Activated naive CD4-positive, alpha-beta T cell treated with anti-CD3 and anti-CD28 coated beads, Interleukin-2, amount 50 U/mL, for 72 hours (primary cell): ENCODE measurements at regions not wholly inside any gene's neighbourhood (a gene's known extent, or its start where the extent isn't known, plus 50 kb on each side); places are given as distances from the start of the nearest gene placed in this dataset.
"Not testable (repeated sequence)": the region's sequence is repeated elsewhere in the genome, so short reads cannot be mapped to it uniquely, and the experiment has no call there.

Experiments used
- ATAC-seq, 2 donors: fragments of 150-1000 bp; cut with Tn5 transposase; 2 replicates each; pipeline ENCODE4 v1.10.0; 2021; ENCODE audit warnings: mild to moderate bottlenecking in 2 of 2, moderate library complexity in 2 of 2
- DNase-seq, 2 donors: peaks; one replicate each; pipeline ENCODE4 v3.0.0; 2021 to 2022; ENCODE audit warnings: low spot score in 2 of 2
- H3K27ac Mint-ChIP-seq, 2 donors: one replicate each; pipeline ENCODE4 v1.8.0; 2022; ENCODE audit warnings: mild to moderate bottlenecking in 2 of 2, mixed read lengths in 2 of 2
- H3K36me3 Mint-ChIP-seq, 2 donors: one replicate each; pipeline ENCODE4 v1.8.0; 2022; ENCODE audit warnings: mixed read lengths in 2 of 2
- H3K9me3 Mint-ChIP-seq, 2 donors: one replicate each; pipeline ENCODE4 v1.8.0; 2022; ENCODE audit warnings: mixed read lengths in 2 of 2

DNA sequence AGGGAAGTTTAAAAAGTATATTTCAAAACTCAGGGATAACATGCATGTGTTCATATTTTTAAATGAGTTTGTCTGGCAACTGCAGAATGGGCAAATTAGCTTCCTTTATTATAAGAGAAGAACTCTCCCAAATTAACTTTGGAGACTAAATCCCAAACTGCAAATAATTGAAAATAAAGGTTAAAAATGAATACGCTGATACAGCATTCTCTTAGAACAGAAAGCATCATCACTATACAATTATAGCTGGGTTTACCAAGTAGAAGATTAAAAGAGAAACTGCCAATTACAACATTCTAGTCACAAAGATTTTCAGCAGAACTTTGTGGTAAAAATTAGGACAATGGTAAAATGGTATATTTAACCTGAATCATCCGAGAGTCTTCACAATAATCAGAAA lies 73.3 kb downstream of the OLFM4 start:
- Mint-ChIP-seq H3K9me3 (peaks cover 6 to 13% of the 10 kb centered on the region in 2 donors), H3K27ac (no peak overlapping the region), H3K36me3 (peaks cover 0 to 4% of the 10 kb centered on the region in 2 donors)
- ATAC-seq (no peak), DNase-seq (no peak)

GRCh38 chr13:53104136-53104535 lies 75.5 kb downstream of the OLFM4 start:
- DNase-seq, result no peak
- ATAC-seq, result no peak
- H3K27ac Mint-ChIP-seq, result no peak overlapping the region
- H3K36me3 Mint-ChIP-seq, result no peaks in the 10 kb centered on the region
- H3K9me3 Mint-ChIP-seq, result peaks cover 0 to 8% of the 10 kb centered on the region in 2 donors

GRCh38 chr13:53105477-53105876 lies 76.9 kb downstream of the OLFM4 start:
- peaks cover 0 to 3% of the 10 kb centered on the region in 2 donors for H3K9me3 Mint-ChIP-seq
- ATAC-seq, result no peak
- H3K27ac Mint-ChIP-seq, result no peak overlapping the region
- no peak for DNase-seq
- no peaks in the 10 kb centered on the region for H3K36me3 Mint-ChIP-seq

DNA sequence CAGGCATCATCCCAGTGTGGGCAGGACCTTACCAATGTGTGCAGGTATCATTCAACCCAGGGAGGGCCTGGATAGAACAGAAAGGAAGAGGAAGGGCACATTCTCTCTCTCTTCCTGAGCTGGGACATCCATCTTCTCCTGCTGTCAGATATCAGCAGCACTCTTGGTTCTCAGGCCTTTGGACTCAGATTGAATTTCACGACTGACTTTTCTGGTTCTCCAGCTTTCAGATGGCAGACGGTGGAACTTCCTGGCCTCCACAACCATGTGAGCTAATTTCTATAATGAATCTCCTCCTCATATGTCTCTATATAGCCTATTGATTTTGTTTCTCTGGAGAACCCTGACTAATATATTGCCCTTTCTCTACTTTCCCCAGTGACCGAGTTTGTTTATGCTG lies 77.3 kb downstream of the OLFM4 start:
- peaks cover 0 to 3% of the 10 kb centered on the region in 2 donors for H3K9me3 Mint-ChIP-seq
- no peak overlapping the region for H3K27ac Mint-ChIP-seq
- ATAC-seq (no peak), DNase-seq (no peak)
- no peaks in the 10 kb centered on the region for H3K36me3 Mint-ChIP-seq

- H3K9me3 Mint-ChIP-seq, result no peaks in the 10 kb centered on the region
- H3K36me3 Mint-ChIP-seq, result no peaks in the 10 kb centered on the region
- DNase-seq (no peak), ATAC-seq (no peak)
- H3K27ac Mint-ChIP-seq, result no peak overlapping the region
Observed at GRCh38 chr13:53110181-53110580, 81.6 kb downstream of the OLFM4 start.

- H3K27ac Mint-ChIP-seq, result no peak overlapping the region
- no peaks in the 10 kb centered on the region for H3K36me3 Mint-ChIP-seq
- no peaks in the 10 kb centered on the region for H3K9me3 Mint-ChIP-seq
- no peak for ATAC-seq
- DNase-seq, result no peak
Observed at GRCh38 chr13:53110614-53111013, 82.0 kb downstream of the OLFM4 start.

GRCh38 chr13:53112522-53112921 lies 83.9 kb downstream of the OLFM4 start:
- no peaks in the 10 kb centered on the region for H3K36me3 Mint-ChIP-seq
- ATAC-seq (no peak), DNase-seq (no peak)
- peaks cover 0 to 5% of the 10 kb centered on the region in 2 donors for H3K9me3 Mint-ChIP-seq
- no peak overlapping the region for H3K27ac Mint-ChIP-seq

GRCh38 chr13:53117048-53117447 lies 88.4 kb downstream of the OLFM4 start:
- ATAC-seq, DNase-seq, H3K27ac Mint-ChIP-seq, H3K36me3 Mint-ChIP-seq: not testable (repeated sequence)
- H3K9me3 Mint-ChIP-seq, result peaks cover 0 to 13% of the 10 kb centered on the region in 2 donors

GRCh38 chr13:53121131-53121773 lies 92.6 kb downstream of the OLFM4 start:
- Mint-ChIP-seq H3K9me3 (peaks cover 0 to 13% of the 10 kb centered on the region in 2 donors), H3K27ac (no peak overlapping the region), H3K36me3 (no peaks in the 10 kb centered on the region)
- DNase-seq, result no peak
- ATAC-seq, result no peak

DNA sequence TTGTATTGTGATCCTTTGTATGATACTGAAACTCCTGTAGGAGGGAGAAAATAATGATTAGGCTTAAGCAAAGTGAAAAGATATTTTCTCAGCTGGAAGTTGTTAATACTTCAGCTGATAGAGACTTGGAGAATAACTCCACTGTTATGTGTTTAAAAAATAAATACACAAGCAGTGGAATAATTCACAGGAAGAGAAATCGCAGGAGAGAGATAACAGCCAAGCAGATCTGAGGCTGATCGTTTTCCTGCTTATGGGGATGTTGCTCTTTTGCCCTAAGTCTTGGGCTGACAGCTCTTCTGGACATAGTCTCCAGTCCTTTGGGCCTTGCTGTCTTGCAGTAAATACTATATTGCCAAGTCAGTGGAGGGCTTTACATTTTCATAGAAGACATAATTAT lies 93.3 kb downstream of the OLFM4 start:
- ATAC-seq, result no peak
- Mint-ChIP-seq H3K36me3 (no peaks in the 10 kb centered on the region), H3K27ac (no peak overlapping the region), H3K9me3 (peaks cover 0 to 8% of the 10 kb centered on the region in 2 donors)
- no peak for DNase-seq

- Mint-ChIP-seq H3K9me3 (peaks cover 3 to 6% of the 10 kb centered on the region in 2 donors), H3K36me3 (no peaks in the 10 kb centered on the region), H3K27ac (no peak overlapping the region)
- ATAC-seq (no peak), DNase-seq (no peak)
Observed at GRCh38 chr13:53123536-53123935, 94.9 kb downstream of the OLFM4 start.

- Mint-ChIP-seq H3K9me3 (peaks cover 0 to 6% of the 10 kb centered on the region in 2 donors), H3K27ac (no peak overlapping the region), H3K36me3 (no peaks in the 10 kb centered on the region)
- ATAC-seq, result no peak
- DNase-seq, result no peak
Observed at GRCh38 chr13:53124623-53125022, 96.0 kb downstream of the OLFM4 start.

- peaks cover 0 to 6% of the 10 kb centered on the region in 2 donors for H3K9me3 Mint-ChIP-seq
- H3K27ac Mint-ChIP-seq, result no peak overlapping the region
- DNase-seq, result no peak
- no peak for ATAC-seq
- H3K36me3 Mint-ChIP-seq, result no peaks in the 10 kb centered on the region
Observed at GRCh38 chr13:53126841-53127245, 98.2 kb downstream of the OLFM4 start.

DNA sequence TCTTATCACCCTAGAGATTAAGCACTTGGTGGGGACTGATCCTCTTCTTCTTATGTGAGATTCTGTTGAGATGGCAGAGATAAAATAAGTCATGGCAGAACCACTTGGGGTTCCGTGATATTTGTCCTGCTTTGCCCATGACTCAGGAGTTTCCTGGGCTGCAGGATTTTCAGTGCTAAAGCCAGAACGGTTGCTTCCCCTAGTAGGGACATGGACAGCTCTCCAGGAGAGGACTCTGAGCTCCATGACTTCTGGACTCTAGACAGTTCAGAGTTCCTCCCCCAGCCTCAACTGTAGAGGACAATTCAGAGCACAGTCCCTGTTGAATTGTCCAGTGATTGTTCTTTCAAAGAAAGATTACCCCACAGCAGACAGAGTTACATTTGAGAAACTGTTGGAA lies 98.8 kb downstream of the OLFM4 start:
- no peak for ATAC-seq
- H3K9me3 Mint-ChIP-seq, result peaks cover 0 to 9% of the 10 kb centered on the region in 2 donors
- no peak for DNase-seq
- no peaks in the 10 kb centered on the region for H3K36me3 Mint-ChIP-seq
- no peak overlapping the region for H3K27ac Mint-ChIP-seq

DNA sequence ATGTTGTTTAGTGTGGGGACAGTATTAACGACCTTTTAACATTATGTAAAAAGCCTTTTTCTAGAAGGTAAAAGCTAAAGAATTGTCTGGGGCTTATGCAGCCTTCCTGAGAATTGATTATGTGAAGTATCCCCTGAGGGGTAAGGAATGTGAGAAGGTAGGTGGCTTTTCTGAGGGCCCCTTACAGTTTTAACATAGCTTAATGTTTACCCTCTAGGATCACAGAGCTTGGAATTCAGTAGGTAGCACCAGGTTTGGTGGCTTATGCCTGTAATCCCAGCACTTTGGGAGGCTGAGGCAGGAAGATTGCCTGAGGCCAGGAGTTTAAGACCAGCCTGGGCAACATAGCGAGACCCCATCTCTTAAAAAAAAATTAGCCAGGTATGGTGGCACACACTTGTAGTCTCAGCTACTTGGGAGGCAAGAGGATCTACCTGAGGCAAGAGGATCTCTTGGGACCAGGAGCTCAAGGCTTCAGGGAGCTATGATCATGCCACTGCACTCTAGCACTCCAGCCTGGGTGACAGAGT lies 101.3 kb downstream of the OLFM4 start:
- no peaks in the 10 kb centered on the region for H3K36me3 Mint-ChIP-seq
- ATAC-seq (no peak), DNase-seq (no peak)
- H3K27ac Mint-ChIP-seq, result no peak overlapping the region
- H3K9me3 Mint-ChIP-seq, result peaks cover 0 to 10% of the 10 kb centered on the region in 2 donors

DNA sequence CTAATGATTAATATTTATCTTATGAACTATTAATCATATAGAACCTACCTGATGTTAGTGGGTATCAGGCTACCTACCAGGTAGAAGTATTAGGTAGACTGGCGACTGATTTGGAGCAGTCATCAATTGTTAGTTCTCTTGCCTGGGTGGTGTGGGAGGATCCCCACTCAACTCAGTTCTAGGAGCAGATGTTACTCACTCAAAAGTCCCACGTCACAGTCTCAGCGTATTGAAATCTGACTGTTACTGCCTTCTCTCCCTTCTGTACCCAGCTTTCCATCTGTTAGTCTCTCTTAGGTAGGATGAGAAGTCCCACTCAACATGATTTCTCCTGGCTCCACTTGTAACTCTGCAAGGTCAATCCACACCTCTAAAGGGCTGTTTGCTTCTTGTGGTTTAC lies 102.7 kb downstream of the OLFM4 start:
- H3K36me3 Mint-ChIP-seq, result no peaks in the 10 kb centered on the region
- H3K27ac Mint-ChIP-seq, result no peak overlapping the region
- peaks cover 0 to 10% of the 10 kb centered on the region in 2 donors for H3K9me3 Mint-ChIP-seq
- ATAC-seq (no peak), DNase-seq (no peak)

- DNase-seq (no peak), ATAC-seq (no peak)
- no peaks in the 10 kb centered on the region for H3K36me3 Mint-ChIP-seq
- peaks cover 0 to 7% of the 10 kb centered on the region in 2 donors for H3K9me3 Mint-ChIP-seq
- H3K27ac Mint-ChIP-seq, result no peak overlapping the region
Observed at GRCh38 chr13:53135301-53135700, 106.7 kb downstream of the OLFM4 start.

DNA sequence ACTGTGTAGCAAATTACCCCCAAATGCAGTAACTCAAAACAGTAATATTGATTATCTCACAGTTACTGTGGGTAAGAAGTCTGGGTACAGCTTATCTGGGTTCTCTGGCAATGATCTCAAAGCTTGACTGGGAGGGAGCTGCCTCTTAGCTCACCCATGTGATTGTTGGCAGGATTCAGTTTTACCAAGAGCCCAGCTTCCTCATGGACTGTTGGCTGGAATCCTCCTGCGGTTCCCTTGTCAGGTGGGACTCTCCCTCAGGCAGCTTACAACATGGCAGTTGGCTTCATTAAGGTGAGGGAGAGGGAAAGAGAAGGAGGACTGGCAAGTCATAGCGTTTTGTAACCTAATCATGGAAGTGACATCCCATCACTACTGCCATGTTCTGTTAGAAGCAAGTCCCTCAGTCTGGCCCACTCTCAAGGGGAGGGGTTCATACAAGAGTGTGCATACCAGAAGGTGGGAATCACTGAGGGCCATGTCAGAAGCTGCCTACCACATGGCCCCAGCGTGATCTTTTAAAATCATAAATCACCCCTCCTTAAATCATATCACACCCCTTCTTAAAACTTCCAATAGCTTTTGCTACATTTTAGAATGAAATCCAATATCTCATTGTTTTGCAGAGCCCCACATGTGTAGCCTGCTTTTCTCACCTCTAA lies 108.1 kb downstream of the OLFM4 start:
- no peak for ATAC-seq
- H3K27ac Mint-ChIP-seq, result no peak overlapping the region
- H3K9me3 Mint-ChIP-seq, result peaks cover 0 to 7% of the 10 kb centered on the region in 2 donors
- H3K36me3 Mint-ChIP-seq, result no peaks in the 10 kb centered on the region
- DNase-seq, result no peak
